ENCODE measurements at regions not wholly inside any gene's neighbourhood (a gene's known extent, or its start where the extent isn't known, plus 50 kb on each side); places are given as distances from the start of the nearest gene placed in this dataset.

DNA sequence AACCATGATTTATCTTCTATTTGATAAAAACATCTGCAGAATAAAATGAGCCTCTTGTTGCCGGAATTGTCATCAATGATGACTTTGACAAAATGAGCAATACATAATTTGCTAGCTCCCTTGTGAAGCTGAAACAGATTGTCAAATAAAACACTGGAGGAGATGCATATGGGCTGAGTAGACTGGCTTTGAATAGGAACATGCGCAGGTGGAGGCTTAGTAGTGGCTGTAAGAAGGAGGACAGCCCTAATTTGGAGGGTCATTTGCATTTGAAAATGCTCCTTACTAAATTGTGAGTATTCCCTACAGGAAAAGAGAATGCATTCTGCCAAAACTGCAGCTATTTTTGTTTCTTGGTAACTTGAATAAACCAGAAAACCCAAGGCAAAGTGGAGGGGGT, 329.1 kb downstream of the PPARGC1A start:
- Histone ChIP-seq H2BK120ac (ENCODE audit: low read depth, low read length) (no peak overlapping the region), H3K23ac (ENCODE audit: low read depth, low read length) (no peak overlapping the region), H3K56ac (ENCODE audit: extremely low read depth, insufficient read depth, low read length) (no peak overlapping the region), H3K9me1 (ENCODE audit: insufficient read depth, low read length) (no peaks in the 10 kb centered on the region), H3K18ac (ENCODE audit: low read depth, low read length) (no peak overlapping the region), H3K27ac (ENCODE audit: insufficient read depth, low read length) (no peak overlapping the region), H3K9ac (ENCODE audit: low read depth, low read length) (no peak overlapping the region), H3K4me1 (ENCODE audit: control insufficient read depth, insufficient read depth, low read length) (no peaks in the 10 kb centered on the region), H4K20me1 (ENCODE audit: insufficient read depth, low read length) (no peaks in the 10 kb centered on the region), H3K4me3 (ENCODE audit: insufficient read depth, low read depth, low read length) (no peak overlapping the region), H2AK5ac (ENCODE audit: low read depth, low read length) (no peak overlapping the region), H2AFZ (replicated peaks; ENCODE audit: low read length, poor library complexity) (no peak overlapping the region), H3K36me3 (ENCODE audit: control insufficient read depth, insufficient read depth, low read length) (no peaks in the 10 kb centered on the region), H4K8ac (ENCODE audit: low read depth in 2 of 2, low read length in 2 of 2) (no peak overlapping the region), H2BK5ac (ENCODE audit: low read depth, low read length, poor library complexity, severe bottlenecking) (no peak overlapping the region), H2AK9ac (replicated peaks; ENCODE audit: low read depth, low read length, poor library complexity) (no peak overlapping the region), H4K5ac (ENCODE audit: low read depth, low read length) (no peak overlapping the region), H2BK20ac (ENCODE audit: low read depth, low read length) (no peak overlapping the region), H3K9me3 (ENCODE audit: control insufficient read depth, insufficient read depth, low read length) (no peaks in the 10 kb centered on the region), H3K27me3 (ENCODE audit: control insufficient read depth, insufficient read depth, low read length) (no peaks in the 10 kb centered on the region), H2BK15ac (ENCODE audit: low read depth, low read length) (no peak overlapping the region), H3K4me2 (ENCODE audit: low read depth, low read length) (no peak overlapping the region), H3K14ac (replicated peaks; ENCODE audit: low read depth, low read length) (no peak overlapping the region), H3K4ac (ENCODE audit: low read depth, low read length) (no peak overlapping the region), H4K91ac (ENCODE audit: insufficient read depth, low read depth, low read length) (no peak overlapping the region), H3K79me1 (ENCODE audit: low read depth in 1 of 2, low read length in 2 of 2) (no peaks in the 10 kb centered on the region)
- in situ Hi-C loops (cut with MboI; ENCODE audit: low sequenced_read_pairs) (no loop called here), intact Hi-C loops (cut with micrococcal nuclease) (no loop called here), dilution Hi-C loops (cut with HindIII; ENCODE audit: low sequenced_read_pairs, unreplicated experiment) (no loop called here)
- no CpG with 5 or more reads among the region's 2 CpGs for WGBS, 2 experiments (ENCODE audit: extremely low coverage in 2 of 2, insufficient read length in 1 of 2)
- ChIA-PET CTCF (no interaction called here), POLR2A (ENCODE audit: unreplicated experiment) (no interaction called here)
- ATAC-seq (ENCODE audit: low read depth) (no peak), DNase-seq (no peak)
- no TSS peak for BruUV-seq (replicated peaks)
- no peak for TF ChIP-seq SMC3 (IDR thresholded peaks at IDR 0.05; ENCODE audit: low read depth, low read length)
